Naive thymus-derived CD4-positive, alpha-beta T cell (primary cell): ENCODE measurements at regions not wholly inside any gene's neighbourhood (a gene's known extent, or its start where the extent isn't known, plus 50 kb on each side); places are given as distances from the start of the nearest gene placed in this dataset.
"Not testable (repeated sequence)": the region's sequence is repeated elsewhere in the genome, so short reads cannot be mapped to it uniquely, and the experiment has no call there.

ENCODE experiments used
- ATAC-seq: fragments of 150-1000 bp; cut with Tn5 transposase; 2 replicates; pipeline ENCODE4 v1.10.0; 2021; ENCODE audit warnings: mild to moderate bottlenecking, moderate library complexity
- CTCF ChIA-PET: fragments of 350-600 bp; sonication (Branson Sonifier 250); formaldehyde crosslinking; loops from one replicate; lab custom pipeline; 2021; ENCODE audit warnings: antibody characterized with exemption; lab: Charles Lee
- POLR2A ChIA-PET: fragments of 350-600 bp; sonication (Branson Sonifier 250); formaldehyde crosslinking; loops from one replicate; lab custom pipeline; 2021; ENCODE audit warnings: antibody characterized with exemption, inconsistent platforms; lab: Charles Lee
- DNase-seq, 9 donors: peaks; one replicate each; pipeline versions ENCODE4 v3.0.0 to v3.0.0-alpha.2; 2020 to 2022; ENCODE audit warnings: mixed read lengths in 1 of 9
- H3K27ac ChIP-seq: one replicate; pipeline ENCODE4 v1.7.0; 2013; ENCODE audit warnings: mild to moderate bottlenecking, low read depth, low read length, moderate library complexity
- H3K27me3 ChIP-seq, 2 donors: one replicate each; pipeline ENCODE4 v1.7.0; 2013; ENCODE audit warnings: low read length in 2 of 2, mild to moderate bottlenecking in 2 of 2, moderate library complexity in 2 of 2; ENCODE audit not compliant: control insufficient read depth in 2 of 2, insufficient read depth in 2 of 2
- H3K36me3 ChIP-seq, 3 experiments: 1 replicate in 2 of 3; 2 replicates in 1 of 3; pipeline ENCODE4 v1.7.0; 2013; ENCODE audit warnings: low read length in 3 of 3, mild to moderate bottlenecking in 3 of 3, moderate library complexity in 1 of 3; ENCODE audit not compliant: insufficient read depth in 3 of 3, control insufficient read depth in 2 of 3
- H3K4me1 ChIP-seq, 2 donors: one replicate each; pipeline ENCODE4 v1.7.0; 2013; ENCODE audit warnings: low read length in 2 of 2, mild to moderate bottlenecking in 2 of 2, moderate library complexity in 1 of 2; ENCODE audit not compliant: control insufficient read depth in 2 of 2, insufficient read depth in 2 of 2
- H3K4me3 ChIP-seq: 2 replicates; pipeline ENCODE4 v1.7.0; 2013; ENCODE audit warnings: mild to moderate bottlenecking, low read length
- H3K9me3 ChIP-seq, 3 experiments: 1 replicate in 2 of 3; 2 replicates in 1 of 3; pipeline ENCODE4 v1.7.0; 2013; ENCODE audit warnings: low read length in 3 of 3; ENCODE audit not compliant: control insufficient read depth in 2 of 3
- H3K27ac Mint-ChIP-seq, 9 donors: one replicate each; pipeline ENCODE4 v1.8.0; 2020 to 2022; ENCODE audit warnings: mixed read lengths in 9 of 9, mild to moderate bottlenecking in 8 of 9, moderate library complexity in 5 of 9, inconsistent platforms in 2 of 9
- H3K27me3 Mint-ChIP-seq, 5 donors: one replicate each; pipeline ENCODE4 v1.8.0; 2021 to 2022; ENCODE audit warnings: mixed read lengths in 5 of 5, mild to moderate bottlenecking in 1 of 5
- H3K36me3 Mint-ChIP-seq, 5 donors: one replicate each; pipeline ENCODE4 v1.8.0; 2020 to 2022; ENCODE audit warnings: mixed read lengths in 5 of 5, mild to moderate bottlenecking in 3 of 5, inconsistent platforms in 1 of 5
- H3K4me1 Mint-ChIP-seq, 7 donors: one replicate each; pipeline ENCODE4 v1.8.0; 2020 to 2022; ENCODE audit warnings: mixed read lengths in 7 of 7, mild to moderate bottlenecking in 3 of 7, inconsistent platforms in 1 of 7
- H3K4me3 Mint-ChIP-seq, 10 donors: one replicate each; pipeline ENCODE4 v1.8.0; 2020 to 2022; ENCODE audit warnings: mild to moderate bottlenecking in 10 of 10, mixed read lengths in 10 of 10, moderate library complexity in 6 of 10, inconsistent platforms in 2 of 10
- H3K9me3 Mint-ChIP-seq, 11 donors: one replicate each; pipeline ENCODE4 v1.8.0; 2020 to 2022; ENCODE audit warnings: mixed read lengths in 11 of 11, mild to moderate bottlenecking in 4 of 11, inconsistent platforms in 1 of 11, moderate library complexity in 1 of 11
- intact Hi-C, 2 donors: fragments of 100-400 bp; cut with micrococcal nuclease; formaldehyde crosslinking; loops; one replicate each; pipeline ENCODE4 v1.15.1; 2023

GRCh38 chr9:2443933-2444332, 177.7 kb upstream of the VLDLR start:
- H3K4me3 Mint-ChIP-seq, H3K27ac Mint-ChIP-seq, POLR2A ChIA-PET, H3K4me1 Mint-ChIP-seq, CTCF ChIA-PET, DNase-seq, H3K9me3 ChIP-seq, H3K27me3 ChIP-seq, ATAC-seq, intact Hi-C loops, H3K4me1 ChIP-seq, H3K27ac ChIP-seq, H3K36me3 ChIP-seq, H3K4me3 ChIP-seq: not testable (repeated sequence)
- Mint-ChIP-seq H3K9me3 (peaks cover 8 to 49% (median 21%) of the 10 kb centered on the region in 11 donors), H3K27me3 (peaks cover 0 to 25% (median 22%) of the 10 kb centered on the region in 5 donors), H3K36me3 (peaks cover 0 to 14% (median 5%) of the 10 kb centered on the region in 5 donors)

- H3K36me3 Mint-ChIP-seq: peaks cover 0 to 4% (median under 1%) of the 10 kb centered on the region in 5 donors
- Histone ChIP-seq H3K4me1 (no peaks in the 10 kb centered on the region), H3K27ac (no peak overlapping the region), H3K4me3 (no peak overlapping the region), H3K27me3 (no peaks in the 10 kb centered on the region), H3K36me3 (no peaks in the 10 kb centered on the region), H3K9me3 (no peaks in the 10 kb centered on the region)
- intact Hi-C loops: no loop called here
- ChIA-PET CTCF (no interaction called here), POLR2A (no interaction called here)
- ATAC-seq (no peak), DNase-seq (no peak)
- no peak overlapping the region for H3K4me3 Mint-ChIP-seq
- H3K27ac Mint-ChIP-seq: no peak overlapping the region
- H3K9me3 Mint-ChIP-seq: peaks cover 0 to 11% (median 1%) of the 10 kb centered on the region in 11 donors
- H3K4me1 Mint-ChIP-seq: no peaks in the 10 kb centered on the region
- H3K27me3 Mint-ChIP-seq: peaks cover 0 to 20% (median 9%) of the 10 kb centered on the region in 5 donors
These were observed 173.3 kb upstream of the VLDLR start for GRCh38 chr9:2448193-2448738.

DNA sequence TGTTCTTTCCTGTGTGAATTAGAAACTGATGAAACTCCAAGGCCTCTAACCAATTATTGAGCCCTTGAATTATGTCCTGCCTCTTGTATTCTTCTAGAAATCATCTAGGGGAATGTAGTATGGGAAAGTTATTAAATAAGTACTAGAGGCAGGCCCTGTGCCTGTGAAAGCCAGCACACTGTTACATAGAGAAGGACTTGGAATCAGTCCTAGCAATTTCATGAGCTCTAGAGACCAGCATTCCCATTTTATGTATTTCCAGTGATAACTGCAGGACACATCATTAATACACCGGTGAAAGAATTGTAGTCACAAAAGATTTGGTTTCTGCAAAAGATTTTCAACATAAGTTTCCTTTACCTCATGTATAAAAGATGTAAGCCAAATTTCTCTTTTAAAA, 168.5 kb upstream of the VLDLR start:
- Mint-ChIP-seq H3K9me3 (peaks cover 0 to 6% (median 0%) of the 10 kb centered on the region in 11 donors), H3K4me1 (no peaks in the 10 kb centered on the region)
- CTCF ChIA-PET: no interaction called here

DNA sequence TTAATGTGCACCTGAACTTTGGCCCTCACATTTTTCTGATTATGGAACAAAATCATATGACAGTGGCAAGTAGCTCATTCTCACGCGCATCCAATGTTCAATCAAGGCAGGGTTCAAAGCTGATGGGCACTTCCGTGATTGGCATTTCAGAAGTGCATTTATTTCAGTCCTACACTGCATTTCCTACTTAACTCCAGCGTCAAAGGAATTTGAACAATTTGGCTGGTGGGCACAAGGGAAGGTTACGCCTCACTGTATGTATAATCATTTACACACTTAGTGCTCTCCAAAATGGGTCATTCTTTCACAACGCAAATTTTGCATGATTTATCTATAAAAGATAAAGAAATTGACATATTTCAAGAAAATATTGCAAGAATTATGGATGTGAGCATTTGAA, 167.9 kb upstream of the VLDLR start:
- no peaks in the 10 kb centered on the region for H3K4me1 Mint-ChIP-seq
- ChIA-PET CTCF (no interaction called here), POLR2A (no interaction called here)
- peaks cover 0 to 11% (median 5%) of the 10 kb centered on the region in 5 donors for H3K27me3 Mint-ChIP-seq
- H3K27me3 ChIP-seq: no peaks in the 10 kb centered on the region
- no peak overlapping the region for H3K4me3 Mint-ChIP-seq
- H3K27ac Mint-ChIP-seq: no peak overlapping the region
- H3K36me3 ChIP-seq: no peaks in the 10 kb centered on the region
- no peak overlapping the region for H3K4me3 ChIP-seq
- ATAC-seq (no peak), DNase-seq (no peak)
- H3K4me1 ChIP-seq: no peaks in the 10 kb centered on the region
- peaks cover 0 to 4% (median 0%) of the 10 kb centered on the region in 3 experiments for H3K9me3 ChIP-seq
- H3K36me3 Mint-ChIP-seq: no peaks in the 10 kb centered on the region
- intact Hi-C loops: no loop called here
- peaks cover 0 to 6% (median 0%) of the 10 kb centered on the region in 11 donors for H3K9me3 Mint-ChIP-seq
- no peak overlapping the region for H3K27ac ChIP-seq

More for the DNA sequence above, 168.5 kb upstream of the VLDLR start:
- Mint-ChIP-seq H3K36me3 (no peaks in the 10 kb centered on the region), H3K27me3 (peaks cover 0 to 11% (median 5%) of the 10 kb centered on the region in 5 donors), H3K4me3 (no peak overlapping the region), H3K27ac (no peak overlapping the region)
- no peak for ATAC-seq
- H3K27me3 ChIP-seq: no peaks in the 10 kb centered on the region
- H3K4me3 ChIP-seq: no peak overlapping the region
- DNase-seq: no peak
- H3K27ac ChIP-seq: no peak overlapping the region
- H3K36me3 ChIP-seq: no peaks in the 10 kb centered on the region
- intact Hi-C loops: no loop called here
- POLR2A ChIA-PET: no interaction called here
- peaks cover 0 to 4% (median 0%) of the 10 kb centered on the region in 3 experiments for H3K9me3 ChIP-seq
- no peaks in the 10 kb centered on the region for H3K4me1 ChIP-seq

- Histone ChIP-seq H3K27me3 (no peaks in the 10 kb centered on the region), H3K4me3 (no peak overlapping the region), H3K9me3 (peaks cover 0 to 4% (median 0%) of the 10 kb centered on the region in 3 experiments), H3K4me1 (no peaks in the 10 kb centered on the region), H3K36me3 (no peaks in the 10 kb centered on the region), H3K27ac (no peak overlapping the region)
- peak overlapping the region in 1 of 9 donors; percentile 16 for H3K27ac Mint-ChIP-seq
- no peak for ATAC-seq
- H3K4me3 Mint-ChIP-seq: no peak overlapping the region
- CTCF ChIA-PET: no interaction called here
- intact Hi-C loops: no loop called here
- peaks cover 5 to 19% (median 7%) of the 10 kb centered on the region in 5 donors for H3K27me3 Mint-ChIP-seq
- peaks cover 0 to 5% (median 0%) of the 10 kb centered on the region in 5 donors for H3K36me3 Mint-ChIP-seq
- no peak for DNase-seq
- H3K4me1 Mint-ChIP-seq: no peaks in the 10 kb centered on the region
- POLR2A ChIA-PET: no interaction called here
- H3K9me3 Mint-ChIP-seq: peaks cover 0 to 11% (median 2%) of the 10 kb centered on the region in 11 donors
These were observed 161.8 kb upstream of the VLDLR start for GRCh38 chr9:2459756-2460155.

DNA sequence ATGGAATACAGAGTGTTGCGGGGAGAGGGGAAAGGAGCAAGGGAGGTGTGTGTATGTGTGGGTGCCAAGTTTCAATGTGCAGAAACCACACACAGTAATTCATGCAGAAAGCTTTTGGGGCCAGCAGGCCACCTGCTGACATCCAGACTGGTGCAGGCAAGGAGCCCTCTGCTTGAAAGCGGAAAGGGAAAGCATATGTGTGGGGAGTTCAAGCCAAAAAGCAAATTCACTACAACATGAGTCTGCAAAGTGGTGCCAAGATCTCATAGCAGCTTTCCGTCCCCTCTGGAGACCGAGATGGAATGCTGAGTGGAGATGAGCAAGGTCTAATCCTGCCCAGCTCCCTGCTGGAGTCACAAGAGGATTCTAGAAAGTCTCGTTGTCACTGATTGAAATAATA, 159.7 kb upstream of the VLDLR start:
- ATAC-seq (no peak), DNase-seq (no peak)
- no peak overlapping the region for H3K27ac ChIP-seq
- intact Hi-C loops: no loop called here
- peaks cover 0 to 5% (median 0%) of the 10 kb centered on the region in 5 donors for H3K36me3 Mint-ChIP-seq
- no peak overlapping the region for H3K4me3 ChIP-seq
- H3K36me3 ChIP-seq: no peaks in the 10 kb centered on the region
- peaks cover 0 to 14% (median 2%) of the 10 kb centered on the region in 11 donors for H3K9me3 Mint-ChIP-seq
- no peaks in the 10 kb centered on the region for H3K9me3 ChIP-seq
- H3K27me3 Mint-ChIP-seq: peaks cover 0 to 22% (median 13%) of the 10 kb centered on the region in 5 donors
- H3K4me1 ChIP-seq: no peaks in the 10 kb centered on the region
- ChIA-PET CTCF (no interaction called here), POLR2A (no interaction called here)
- no peak overlapping the region for H3K27ac Mint-ChIP-seq
- no peaks in the 10 kb centered on the region for H3K4me1 Mint-ChIP-seq
- H3K27me3 ChIP-seq: no peaks in the 10 kb centered on the region
- no peak overlapping the region for H3K4me3 Mint-ChIP-seq

- H3K9me3 Mint-ChIP-seq: peaks cover 0 to 14% (median 2%) of the 10 kb centered on the region in 11 donors
- peaks cover 0 to 5% (median 0%) of the 10 kb centered on the region in 5 donors for H3K36me3 Mint-ChIP-seq
- Histone ChIP-seq H3K4me3 (no peak overlapping the region), H3K4me1 (no peaks in the 10 kb centered on the region), H3K27me3 (peaks cover 0 to 4% of the 10 kb centered on the region in 2 donors), H3K27ac (no peak overlapping the region), H3K9me3 (no peaks in the 10 kb centered on the region), H3K36me3 (no peaks in the 10 kb centered on the region)
- H3K4me3 Mint-ChIP-seq: no peak overlapping the region
- no peaks in the 10 kb centered on the region for H3K4me1 Mint-ChIP-seq
- peaks cover under 1 to 40% (median 26%) of the 10 kb centered on the region in 5 donors for H3K27me3 Mint-ChIP-seq
- ChIA-PET POLR2A (no interaction called here), CTCF (no interaction called here)
- no peak for DNase-seq
- ATAC-seq: no peak
- no peak overlapping the region for H3K27ac Mint-ChIP-seq
- intact Hi-C loops: no loop called here
These were observed 157.0 kb upstream of the VLDLR start for GRCh38 chr9:2464624-2465023.
